Ovary (tissue), 3 donors: ENCODE measurements at regions not wholly inside any gene's neighbourhood (a gene's known extent, or its start where the extent isn't known, plus 50 kb on each side); places are given as distances from the start of the nearest gene placed in this dataset.

ENCODE experiments used
- CTCF ChIP-seq, 3 donors: fragments of 450-650 bp in 2 of 3; fragments of 200-600 bp in 1 of 3; IDR thresholded peaks; one replicate each; pipeline versions ENCODE4 v1.5.1 to v1.8.0; 2016 to 2022; ENCODE audit warnings: antibody characterized with exemption in 3 of 3, mild to moderate bottlenecking in 1 of 3
- POLR2A ChIP-seq: fragments of 450-650 bp; IDR thresholded peaks from one replicate; pipeline ENCODE4 v1.6.1; 2017; ENCODE audit warnings: antibody characterized with exemption, mild to moderate bottlenecking, moderate library complexity
- donor health status: DM: no; HTN: no; CAD: no.

GRCh38 chr6:97524811-97525210, 241.8 kb upstream of the MMS22L start:
- TF ChIP-seq CTCF (IDR thresholded peaks at IDR 0.05), result no peak
- no peak for TF ChIP-seq POLR2A
